SW 1271 (cell line): ENCODE measurements at regions not wholly inside any gene's neighbourhood (a gene's known extent, or its start where the extent isn't known, plus 50 kb on each side); places are given as distances from the start of the nearest gene placed in this dataset.
"Not testable (repeated sequence)": the region's sequence is repeated elsewhere in the genome, so short reads cannot be mapped to it uniquely, and the experiment has no call there.

Experiments
- DNase-seq, 2 experiments: peaks; one replicate each; lab custom pipeline; 2025; lab: John Stamatoyannopoulos, UW

GRCh38 chr18:1846640-1847039 is 724.7 kb downstream of the METTL4 start:
- peak in 1 of 2 experiments; percentile 2 for DNase-seq

- no peak for DNase-seq
Measured at GRCh38 chr18:1848716-1849115, 722.6 kb downstream of the METTL4 start.

DNA sequence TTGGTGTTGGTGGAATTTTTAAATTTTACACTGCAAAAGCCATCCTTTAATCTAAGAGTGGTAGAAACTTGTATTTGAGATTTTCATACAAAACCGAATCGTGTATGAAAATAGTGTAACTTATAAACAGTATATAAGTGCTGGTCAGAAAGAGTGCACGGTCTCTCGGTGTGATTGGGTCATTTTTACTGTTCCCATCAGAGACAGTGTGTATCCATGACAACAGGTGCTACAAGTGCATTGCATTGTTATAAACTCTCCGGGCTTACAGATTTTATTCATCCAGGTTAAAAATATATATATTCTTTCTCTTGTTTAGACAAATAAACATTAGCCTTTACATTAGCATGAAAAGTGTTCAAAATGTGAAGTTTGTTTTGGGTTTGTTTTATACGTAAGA is 721.9 kb downstream of the METTL4 start:
- DNase-seq, result no peak

DNA sequence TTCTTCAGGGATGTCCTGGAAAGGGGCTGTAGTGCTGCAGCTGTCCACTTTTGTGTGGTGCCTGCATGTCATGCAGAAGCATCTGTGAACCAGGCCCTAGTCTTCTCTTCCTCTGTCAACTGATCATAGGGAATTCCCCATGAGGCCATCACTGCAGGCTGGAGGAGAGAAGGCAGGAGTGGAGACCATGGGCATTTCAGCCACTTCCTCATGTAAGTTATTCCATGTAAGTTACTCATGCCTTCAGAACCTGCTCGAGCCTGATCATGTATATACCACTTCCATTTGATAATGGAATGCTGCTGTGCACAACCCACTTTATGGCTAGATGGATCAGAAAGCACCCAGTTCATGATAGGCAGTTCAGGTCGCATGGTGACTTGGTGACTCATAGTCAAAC is 714.0 kb downstream of the METTL4 start:
- DNase-seq, result not testable (repeated sequence)

DNA sequence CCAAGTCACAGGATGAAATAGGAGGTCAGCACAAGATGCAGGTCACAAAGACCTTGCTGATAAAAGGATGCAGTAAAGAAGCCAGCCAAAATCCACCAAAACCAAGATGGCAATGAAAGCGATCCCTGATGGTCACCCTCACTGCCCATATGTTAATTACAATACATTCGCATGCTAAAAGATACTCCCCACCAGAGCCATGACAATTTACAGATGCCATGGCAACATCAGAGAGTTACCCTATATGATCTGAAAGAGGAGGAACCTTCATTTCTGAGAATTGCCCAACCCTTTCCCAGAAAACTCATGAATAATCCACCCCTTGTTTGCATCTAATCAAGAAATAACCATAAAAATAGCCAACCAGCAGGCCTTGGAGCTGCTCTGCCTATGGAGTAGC is 709.8 kb downstream of the METTL4 start:
- no peak for DNase-seq

GRCh38 chr18:1865869-1866268 is 705.4 kb downstream of the METTL4 start:
- no peak for DNase-seq

- DNase-seq, result no peak
Measured at GRCh38 chr18:1872274-1872673, 699.0 kb downstream of the METTL4 start.

DNA sequence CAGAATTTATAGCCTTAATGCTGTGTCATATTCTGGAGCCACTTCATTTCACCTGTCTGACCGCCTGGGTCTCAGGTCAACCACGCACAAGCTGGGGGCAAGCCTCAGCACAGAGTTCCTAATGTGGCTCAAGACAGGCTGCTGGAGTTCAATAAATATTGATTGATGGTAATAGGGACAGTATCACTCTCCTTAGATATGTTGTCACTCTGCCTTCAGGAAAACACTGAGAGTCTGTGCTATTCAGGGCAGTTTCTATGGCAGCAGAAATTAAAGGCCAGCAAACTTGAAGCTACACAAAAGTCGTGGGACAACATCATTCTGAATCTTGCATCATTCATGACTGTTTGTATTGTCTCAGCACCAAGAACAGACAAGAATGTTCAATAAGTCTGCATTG is 696.1 kb downstream of the METTL4 start:
- DNase-seq, result no peak

DNA sequence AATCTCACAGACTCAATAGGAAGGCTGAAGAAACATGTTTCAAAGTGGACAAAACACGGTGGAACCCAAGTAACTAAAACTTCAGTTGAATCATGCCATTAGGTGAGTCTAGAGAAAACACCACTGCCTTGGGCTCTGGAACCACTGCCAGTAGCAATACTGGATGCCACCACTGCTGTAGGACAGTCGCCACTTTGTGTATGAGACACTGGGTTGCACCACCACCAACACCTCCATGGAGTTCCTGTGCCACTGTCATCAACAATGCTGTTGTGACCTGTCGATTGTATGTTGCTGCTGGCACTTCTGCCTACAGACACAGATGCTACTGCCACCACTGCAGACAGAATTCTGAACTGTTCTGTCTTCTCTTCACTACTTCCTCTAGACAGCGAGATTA is 686.7 kb downstream of the METTL4 start:
- DNase-seq, result no peak

- DNase-seq, result no peak
Measured at GRCh38 chr18:1891641-1892040, 679.7 kb downstream of the METTL4 start.

- DNase-seq, result no peak
Measured at GRCh38 chr18:1892191-1892590, 679.1 kb downstream of the METTL4 start.

- DNase-seq, result no peak
Measured at GRCh38 chr18:1895456-1896185, 675.7 kb downstream of the METTL4 start.

GRCh38 chr18:1906421-1906820 is 664.9 kb downstream of the METTL4 start:
- DNase-seq, result no peak

DNA sequence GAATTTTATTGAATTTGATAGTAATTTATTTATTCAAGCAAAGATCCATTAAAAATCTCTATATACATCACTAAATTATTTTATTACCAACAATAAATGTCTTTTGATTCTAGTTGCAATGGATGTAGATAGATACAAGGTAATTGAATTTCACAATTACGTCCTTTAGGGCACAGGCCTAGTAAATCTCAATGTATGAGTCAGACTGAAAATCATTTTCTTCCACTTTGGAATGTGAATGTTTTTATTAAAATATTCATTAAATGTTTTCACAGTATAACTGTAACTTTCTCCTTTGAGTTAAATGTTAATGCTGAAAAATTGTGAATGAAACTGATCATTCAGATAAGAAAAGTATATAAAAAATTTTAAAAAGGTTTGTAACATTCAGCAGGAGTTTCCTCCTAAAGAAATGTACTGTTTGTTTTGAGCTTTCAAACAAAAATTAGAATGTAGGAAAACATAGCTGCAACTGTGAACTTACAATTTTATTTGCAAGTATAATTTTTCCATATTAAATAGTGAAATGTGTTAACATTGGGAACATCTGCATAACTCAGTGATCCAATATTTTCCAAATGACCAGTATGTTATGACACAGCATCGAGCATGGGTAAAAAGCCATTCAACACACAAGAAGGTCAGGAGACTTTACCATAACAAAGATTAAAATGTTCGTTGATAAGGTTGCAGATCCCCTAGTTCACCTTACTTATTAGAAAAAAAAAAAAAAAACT is 663.7 kb downstream of the METTL4 start:
- DNase-seq, result no peak

GRCh38 chr18:1914489-1914888 is 656.8 kb downstream of the METTL4 start:
- no peak for DNase-seq

DNA sequence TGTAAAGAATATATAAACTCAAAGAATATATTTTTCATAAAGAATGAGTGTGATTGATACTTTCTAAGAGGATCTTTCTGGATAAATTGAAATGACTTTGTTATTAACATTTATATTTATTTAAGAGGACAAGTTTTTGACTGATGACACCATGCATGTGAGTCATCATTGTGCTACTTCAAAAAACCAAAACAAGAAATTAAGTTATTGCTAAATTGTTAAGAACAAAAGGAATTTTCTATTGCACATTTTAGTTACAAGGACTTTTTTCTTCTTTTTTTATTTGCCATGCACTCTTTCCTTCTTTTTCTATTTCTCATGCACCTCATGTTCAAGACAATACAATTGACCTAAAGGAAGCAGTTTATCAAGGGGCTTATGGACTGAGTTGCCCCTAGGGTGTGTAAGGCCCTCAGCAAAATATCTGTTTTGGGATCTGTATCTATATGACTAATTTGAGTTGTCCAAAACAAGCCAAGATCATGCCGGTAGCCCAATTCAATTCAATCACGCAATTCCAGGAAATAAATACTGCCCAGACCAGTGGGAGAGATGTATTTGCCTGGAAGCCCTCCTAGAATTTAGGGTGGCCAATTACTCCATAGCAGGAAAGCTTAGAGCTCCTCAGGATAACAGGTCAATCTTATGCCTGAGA is 654.3 kb downstream of the METTL4 start:
- no peak for DNase-seq

- no peak for DNase-seq
Measured at GRCh38 chr18:1917569-1917968, 653.7 kb downstream of the METTL4 start.

- no peak for DNase-seq
Measured at GRCh38 chr18:1922066-1922465, 649.2 kb downstream of the METTL4 start.

DNA sequence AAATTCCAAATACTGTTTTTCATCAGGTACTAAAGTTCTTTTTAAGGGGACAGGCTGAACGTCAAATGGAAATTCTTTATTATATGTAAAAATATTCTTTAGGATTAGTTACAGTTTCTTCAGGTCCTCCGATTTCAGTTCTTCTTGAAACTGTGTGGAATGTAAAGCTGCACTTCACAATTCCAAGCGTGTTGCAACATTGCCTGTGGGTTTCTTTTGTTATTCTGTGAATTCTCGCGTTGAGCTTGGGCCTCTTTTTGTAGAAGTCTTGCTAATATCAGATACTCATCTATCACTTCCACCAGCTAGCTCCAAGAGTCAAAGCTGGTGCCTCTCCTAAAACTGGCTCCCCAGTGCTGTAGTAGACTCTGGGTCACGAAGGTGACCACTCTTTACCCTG is 642.6 kb downstream of the METTL4 start:
- DNase-seq, result no peak

DNA sequence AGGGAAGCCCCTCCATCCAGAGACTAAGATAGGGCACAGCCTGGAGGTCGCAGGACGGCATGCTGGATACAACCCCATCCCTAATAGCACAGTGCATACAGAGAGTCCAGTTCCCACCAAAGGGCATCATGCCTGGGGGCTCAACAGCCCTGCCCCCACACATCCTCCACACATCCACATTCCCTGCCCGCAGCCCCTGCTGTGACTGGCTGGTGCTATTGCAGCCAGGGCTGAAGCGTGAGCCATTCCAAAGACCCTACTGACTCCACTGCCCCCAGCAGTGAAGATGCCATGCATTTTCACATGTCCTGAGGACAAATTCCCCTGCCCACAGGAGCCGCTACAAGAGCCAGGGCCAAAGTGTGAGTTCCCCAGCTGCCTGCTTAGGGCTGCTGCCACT is 641.6 kb downstream of the METTL4 start:
- no peak for DNase-seq

DNA sequence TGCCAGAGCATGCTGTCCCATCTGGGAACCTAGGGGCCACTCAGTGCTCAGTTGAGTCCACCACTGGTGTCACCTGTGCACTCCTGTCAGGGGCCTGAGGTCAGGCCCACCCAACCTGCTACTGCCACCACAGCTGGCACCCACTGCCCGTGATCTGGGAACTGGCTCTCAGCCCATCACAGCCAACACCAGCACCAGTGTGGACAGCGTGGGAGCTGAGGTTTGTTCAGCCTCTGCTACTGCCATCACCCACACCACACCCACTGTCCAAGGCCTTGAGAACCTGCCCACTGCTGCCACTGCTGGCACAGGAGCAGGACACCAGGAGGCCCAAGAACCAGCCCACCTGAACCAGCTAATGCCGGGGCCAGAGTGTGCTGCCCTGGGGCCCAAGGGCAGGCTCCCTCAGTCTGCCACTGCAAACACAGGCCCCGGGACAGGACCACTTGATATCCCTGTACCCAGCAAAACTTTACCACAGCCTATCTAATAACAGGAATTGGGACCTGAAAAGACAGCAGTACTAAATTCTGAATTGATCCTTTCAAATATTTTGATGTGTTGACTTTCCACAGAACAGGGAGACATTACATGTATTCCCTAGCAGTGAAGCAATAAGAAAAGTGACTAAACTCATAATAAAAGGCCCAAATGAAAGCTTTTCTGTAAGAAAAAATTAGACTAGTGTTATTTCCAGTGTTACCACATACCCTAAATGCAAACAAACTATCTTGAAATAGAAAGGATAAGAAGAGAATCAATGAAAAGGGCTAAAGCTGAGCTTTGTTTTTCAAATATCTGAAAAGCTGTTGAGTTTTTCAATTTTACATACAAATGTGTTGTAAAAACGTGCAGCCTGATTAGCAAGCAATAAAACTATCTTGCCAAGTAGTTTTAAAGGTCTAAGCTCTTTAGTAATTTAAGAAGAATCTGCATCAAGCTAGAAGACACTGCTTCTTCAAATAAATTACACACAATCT is 640.7 kb downstream of the METTL4 start:
- no peak for DNase-seq

DNA sequence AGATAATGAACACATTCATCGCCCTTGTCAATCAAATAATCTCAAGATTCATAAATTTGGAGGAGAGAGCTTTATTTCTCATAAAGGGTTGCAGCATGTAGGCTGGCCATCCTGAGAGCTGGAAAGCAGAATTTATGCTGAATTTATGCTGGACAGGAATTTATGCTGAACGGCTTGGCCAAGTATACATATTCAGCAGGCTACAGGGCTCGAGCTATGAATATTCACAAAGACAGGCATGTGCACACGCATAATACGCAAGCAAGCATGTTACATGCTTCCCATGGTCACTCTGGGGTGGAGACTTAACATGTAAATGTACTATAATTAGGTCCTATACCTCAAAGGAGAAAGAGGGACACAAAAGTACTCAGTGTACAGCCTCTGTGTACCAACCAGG is 618.8 kb downstream of the METTL4 start:
- no peak for DNase-seq
